ENCODE measurements at regions not wholly inside any gene's neighbourhood (a gene's known extent, or its start where the extent isn't known, plus 50 kb on each side); places are given as distances from the start of the nearest gene placed in this dataset.

DNA sequence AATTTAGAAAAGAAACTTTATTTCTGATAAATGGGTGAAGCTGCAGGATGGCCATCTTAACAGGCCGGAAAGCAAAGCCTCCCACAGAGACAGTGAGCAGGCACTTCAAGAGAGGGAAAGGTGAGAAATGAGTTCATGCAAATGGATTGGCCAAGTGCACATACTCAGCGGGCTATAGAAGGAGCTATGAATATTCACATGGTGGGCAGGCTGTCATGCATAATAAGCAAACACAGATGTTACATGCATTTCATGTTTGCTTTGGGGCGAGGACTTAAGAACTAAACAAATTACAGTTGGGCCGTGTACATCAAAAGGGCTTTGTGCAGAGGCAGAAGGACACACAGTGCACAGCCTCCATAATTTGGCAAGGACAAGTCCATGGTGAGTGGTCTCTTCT, 69.8 kb upstream of the MAL start:
- Histone ChIP-seq H3K9me1 (ENCODE audit: insufficient read depth, low read length) (no peaks in the 10 kb centered on the region), H2BK120ac (ENCODE audit: low read depth, low read length) (no peak overlapping the region), H2AK5ac (ENCODE audit: low read depth, low read length) (no peak overlapping the region), H3K4me3 (ENCODE audit: insufficient read depth, low read depth, low read length) (no peak overlapping the region), H3K9me3 (ENCODE audit: control insufficient read depth, insufficient read depth, low read length) (no peaks in the 10 kb centered on the region), H2AK9ac (replicated peaks; ENCODE audit: low read depth, low read length, poor library complexity) (no peak overlapping the region), H3K27ac (ENCODE audit: insufficient read depth, low read length) (no peak overlapping the region), H2BK5ac (ENCODE audit: low read depth, low read length, poor library complexity, severe bottlenecking) (no peak overlapping the region), H4K91ac (ENCODE audit: insufficient read depth, low read depth, low read length) (no peak overlapping the region), H3K36me3 (ENCODE audit: control insufficient read depth, insufficient read depth, low read length) (no peaks in the 10 kb centered on the region), H3K79me1 (ENCODE audit: low read depth in 1 of 2, low read length in 2 of 2) (no peaks in the 10 kb centered on the region), H4K8ac (ENCODE audit: low read depth in 2 of 2, low read length in 2 of 2) (no peak overlapping the region), H3K23ac (ENCODE audit: low read depth, low read length) (no peak overlapping the region), H2BK20ac (ENCODE audit: low read depth, low read length) (no peak overlapping the region), H3K14ac (replicated peaks; ENCODE audit: low read depth, low read length) (no peak overlapping the region), H4K5ac (ENCODE audit: low read depth, low read length) (no peak overlapping the region), H3K4me1 (ENCODE audit: control insufficient read depth, insufficient read depth, low read length) (no peaks in the 10 kb centered on the region), H2AFZ (replicated peaks; ENCODE audit: low read length, poor library complexity) (no peak overlapping the region), H3K4me2 (ENCODE audit: low read depth, low read length) (no peak overlapping the region), H4K20me1 (ENCODE audit: insufficient read depth, low read length) (no peaks in the 10 kb centered on the region), H3K18ac (ENCODE audit: low read depth, low read length) (no peak overlapping the region), H3K4ac (ENCODE audit: low read depth, low read length) (no peak overlapping the region), H3K56ac (ENCODE audit: extremely low read depth, insufficient read depth, low read length) (no peak overlapping the region), H2BK15ac (ENCODE audit: low read depth, low read length) (no peak overlapping the region), H3K27me3 (ENCODE audit: control insufficient read depth, insufficient read depth, low read length) (peaks cover 4% of the 10 kb centered on the region; the same call in 1 of the 2 replicates), H3K9ac (ENCODE audit: low read depth, low read length) (no peak overlapping the region)
- ChIA-PET POLR2A (ENCODE audit: unreplicated experiment) (no interaction called here), CTCF (interaction anchor here (1.5 to 1.9 kb wide), 2 partner anchors 12 to 17 kb away, joined by 6 to 11 read pairs; no protein-coding TSS in a partner anchor)
- intact Hi-C loops (cut with micrococcal nuclease) (loop anchor here (2.0 kb wide), 1 partner anchor 81 kb away; no protein-coding TSS in a partner anchor), in situ Hi-C loops (cut with MboI; ENCODE audit: low sequenced_read_pairs) (no loop called here), dilution Hi-C loops (cut with HindIII; ENCODE audit: low sequenced_read_pairs, unreplicated experiment) (no loop called here)
- ATAC-seq (ENCODE audit: low read depth) (no peak), DNase-seq (no peak)
- no CpG with 5 or more reads among the region's 4 CpGs for WGBS, 2 experiments (ENCODE audit: extremely low coverage in 2 of 2, insufficient read length in 1 of 2)
- no peak for TF ChIP-seq RAD21 (IDR thresholded peaks at IDR 0.05; ENCODE audit: low read length)
- TF ChIP-seq, protein P1, sequence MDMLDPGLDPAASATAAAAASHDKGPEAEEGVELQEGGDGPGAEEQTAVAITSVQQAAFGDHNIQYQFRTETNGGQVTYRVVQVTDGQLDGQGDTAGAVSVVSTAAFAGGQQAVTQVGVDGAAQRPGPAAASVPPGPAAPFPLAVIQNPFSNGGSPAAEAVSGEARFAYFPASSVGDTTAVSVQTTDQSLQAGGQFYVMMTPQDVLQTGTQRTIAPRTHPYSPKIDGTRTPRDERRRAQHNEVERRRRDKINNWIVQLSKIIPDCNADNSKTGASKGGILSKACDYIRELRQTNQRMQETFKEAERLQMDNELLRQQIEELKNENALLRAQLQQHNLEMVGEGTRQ (IDR thresholded peaks at IDR 0.05; ENCODE audit: low read depth, low read length): no peak
- TF ChIP-seq FOS (IDR thresholded peaks at IDR 0.05; ENCODE audit: low read depth, low read length): no peak
- no peak for TF ChIP-seq MAZ (IDR thresholded peaks at IDR 0.05; ENCODE audit: borderline replicate concordance, low read depth, low read length)
- TF ChIP-seq MXI1 (IDR thresholded peaks at IDR 0.05; ENCODE audit: borderline replicate concordance, low read depth, low read length): no peak
- no peak for TF ChIP-seq CTCF (conservative IDR thresholded peaks at IDR 0.05; ENCODE audit: low read depth, low read length)
- TF ChIP-seq BHLHE40 (IDR thresholded peaks at IDR 0.05; ENCODE audit: low read depth, low read length): no peak
- no peak for TF ChIP-seq SMC3 (IDR thresholded peaks at IDR 0.05; ENCODE audit: low read depth, low read length)
- no peak for TF ChIP-seq RCOR1 (IDR thresholded peaks at IDR 0.05; ENCODE audit: insufficient replicate concordance, low read length)
- BruUV-seq (replicated peaks): no TSS peak
